HG03060 (cell line): ENCODE measurements at regions not wholly inside any gene's neighbourhood (a gene's known extent, or its start where the extent isn't known, plus 50 kb on each side); places are given as distances from the start of the nearest gene placed in this dataset.

Experiments used
- ATAC-seq: cut with Tn5 transposase; IDR thresholded peaks from one replicate; pipeline ENCODE4 v1.9.1; 2021; ENCODE audit warnings: low read depth, moderate number of reproducible peaks; ENCODE audit not compliant: unreplicated experiment

GRCh38 chr5:96144289-96144688 lies 182.6 kb upstream of the ELL2 start:
- ATAC-seq: no peak

GRCh38 chr5:96143450-96143849 lies 181.8 kb upstream of the ELL2 start:
- no peak for ATAC-seq

- ATAC-seq: no peak
These were observed 181.3 kb upstream of the ELL2 start for GRCh38 chr5:96142786-96143434.

GRCh38 chr5:96142184-96142781 lies 180.6 kb upstream of the ELL2 start:
- ATAC-seq: no peak

GRCh38 chr5:96141749-96142148 lies 180.1 kb upstream of the ELL2 start:
- no peak for ATAC-seq

- no peak for ATAC-seq
These were observed 178.8 kb upstream of the ELL2 start for GRCh38 chr5:96140496-96140895.

- no peak for ATAC-seq
These were observed 178.4 kb upstream of the ELL2 start for GRCh38 chr5:96140084-96140483.

- no peak for ATAC-seq
These were observed 173.2 kb upstream of the ELL2 start for GRCh38 chr5:96134886-96135285.

GRCh38 chr5:96133341-96134079 lies 171.9 kb upstream of the ELL2 start:
- no peak for ATAC-seq

- ATAC-seq: no peak
These were observed 167.6 kb upstream of the ELL2 start for GRCh38 chr5:96129276-96129675.

- no peak for ATAC-seq
These were observed 166.7 kb upstream of the ELL2 start for GRCh38 chr5:96128204-96128864.

GRCh38 chr5:96127538-96127937 lies 165.9 kb upstream of the ELL2 start:
- ATAC-seq: no peak

- no peak for ATAC-seq
These were observed 163.7 kb upstream of the ELL2 start for GRCh38 chr5:96125231-96125891.

- no peak for ATAC-seq
These were observed 162.9 kb upstream of the ELL2 start for GRCh38 chr5:96124589-96124988.

GRCh38 chr5:96123418-96123817 lies 161.8 kb upstream of the ELL2 start:
- no peak for ATAC-seq

- no peak for ATAC-seq
These were observed 159.7 kb upstream of the ELL2 start for GRCh38 chr5:96121364-96121763.

- no peak for ATAC-seq
These were observed 158.5 kb upstream of the ELL2 start for GRCh38 chr5:96120120-96120519.

- no peak for ATAC-seq
These were observed 156.4 kb upstream of the ELL2 start for GRCh38 chr5:96117771-96118651.

- ATAC-seq: no peak
These were observed 153.6 kb upstream of the ELL2 start for GRCh38 chr5:96115147-96115807.
